SK-N-SH (cell line): ENCODE measurements at regions not wholly inside any gene's neighbourhood (a gene's known extent, or its start where the extent isn't known, plus 50 kb on each side); places are given as distances from the start of the nearest gene placed in this dataset.

ENCODE experiments used
- CTCF ChIA-PET: fragments of 300-600, 350-600 bp; formaldehyde crosslinking; extraction: SDS; loops from one replicate; lab custom pipeline; 2021; lab: Yijun Ruan, JAX
- POLR2A ChIA-PET: fragments of 350-600 bp; sonication (Branson Sonifier 250); formaldehyde crosslinking; extraction: SDS; loops from one replicate; lab custom pipeline; 2020; ENCODE audit warnings: antibody characterized with exemption, inconsistent platforms; lab: Yijun Ruan, JAX
- DNase-seq: peaks from one replicate; pipeline ENCODE4 v3.0.0; 2012
- H2AFZ ChIP-seq: fragments of 200-600 bp; sonication (generic); 2 replicates; pipeline ENCODE4 v1.8.1; 2016; ENCODE audit warnings: antibody characterized with exemption, mild to moderate bottlenecking, low read depth
- H3F3A ChIP-seq: fragments of 200-600 bp; sonication (generic); replicated peaks from 2 replicates; pipeline ENCODE3; 2016; ENCODE audit warnings: antibody characterized with exemption, mild to moderate bottlenecking; ENCODE audit not compliant: insufficient read depth
- H3K27ac ChIP-seq, 2 experiments: fragments of 200-500 bp in 1 of 2; fragments of 200-600 bp in 1 of 2; sonication (Bioruptor generic) in 1 of 2; sonication (generic), shearing (Covaris generic) in 1 of 2; 2 replicates each; pipeline versions ENCODE4 v1.5.1 to v1.6.1; 2014 to 2016; ENCODE audit warnings: low read depth in 2 of 2, inconsistent platforms in 1 of 2, low read length in 1 of 2, mild to moderate bottlenecking in 1 of 2, mixed read lengths in 1 of 2
- H3K27me3 ChIP-seq: fragments of 200-600 bp; sonication (generic), shearing (Covaris generic); 2 replicates; pipeline ENCODE4 v1.6.1; 2016; ENCODE audit warnings: mixed run types; ENCODE audit not compliant: insufficient read depth
- H3K36me3 ChIP-seq, 2 experiments: fragments of 200-500 bp in 1 of 2; fragments of 200-600 bp in 1 of 2; sonication (Bioruptor generic) in 1 of 2; sonication (generic) in 1 of 2; replicated peaks in 1 of 2; 2 replicates each; pipeline versions ENCODE3 to v1.5.1; 2014 to 2016; ENCODE audit warnings: low read length in 1 of 2, mild to moderate bottlenecking in 1 of 2; ENCODE audit not compliant: insufficient read depth in 2 of 2, control insufficient read depth in 1 of 2
- H3K4me1 ChIP-seq, 2 experiments: fragments of 200-500 bp in 1 of 2; fragments of 200-600 bp in 1 of 2; sonication (Bioruptor generic) in 1 of 2; sonication (generic), shearing (Covaris generic) in 1 of 2; 2 replicates each; pipeline versions ENCODE4 v1.5.1 to v1.6.1; 2014 to 2016; ENCODE audit warnings: low read depth in 1 of 2, low read length in 1 of 2, mixed run types in 1 of 2; ENCODE audit not compliant: insufficient read depth in 2 of 2, control insufficient read depth in 1 of 2
- H3K4me2 ChIP-seq: fragments of 200-600 bp; sonication (generic), shearing (Covaris generic); 2 replicates; pipeline ENCODE4 v1.6.1; 2017; ENCODE audit warnings: mixed run types
- H3K4me3 ChIP-seq, 2 experiments: fragments of 200-500 bp in 1 of 2; fragments of 200-600 bp in 1 of 2; sonication (Bioruptor generic) in 1 of 2; sonication (generic), shearing (Covaris generic) in 1 of 2; 2 replicates each; pipeline versions ENCODE4 v1.5.1 to v1.8.1; 2014 to 2016; ENCODE audit warnings: low read depth in 2 of 2, inconsistent platforms in 1 of 2, low read length in 1 of 2, mild to moderate bottlenecking in 1 of 2, mixed read lengths in 1 of 2, moderate library complexity in 1 of 2
- H3K79me2 ChIP-seq: fragments of 200-600 bp; sonication (generic); 2 replicates; pipeline ENCODE4 v1.8.1; 2017; ENCODE audit warnings: mild to moderate bottlenecking; ENCODE audit not compliant: insufficient read depth
- H3K9ac ChIP-seq: fragments of 200-600 bp; sonication (generic); 2 replicates; pipeline ENCODE4 v1.6.1; 2017; ENCODE audit warnings: mixed run types
- H3K9me2 ChIP-seq: fragments of 200-600 bp; sonication (generic); 2 replicates; pipeline ENCODE4 v1.6.1; 2017; ENCODE audit warnings: mixed run types
- H3K9me3 ChIP-seq: fragments of 200-600 bp; sonication (generic); 2 replicates; pipeline ENCODE4 v1.6.1; 2017; ENCODE audit warnings: mixed run types, mild to moderate bottlenecking, moderate library complexity
- H4K20me1 ChIP-seq: fragments of 200-600 bp; sonication (generic); 2 replicates; pipeline ENCODE4 v1.6.1; 2017; ENCODE audit warnings: mild to moderate bottlenecking, mixed run types; ENCODE audit not compliant: insufficient read depth
- CHD2 ChIP-seq: fragments of 150-350 bp; IDR thresholded peaks from 2 replicates; pipeline ENCODE4 v1.6.1; 2018; ENCODE audit warnings: low read length; ENCODE audit not compliant: partially characterized antibody
- ELF1 ChIP-seq: IDR thresholded peaks from 2 replicates; pipeline ENCODE4 v1.4.0; 2012
- EP300 ChIP-seq, 2 experiments: IDR thresholded peaks; 2 replicates each; pipeline versions ENCODE4 v1.4.0 to v1.6.1; 2012; ENCODE audit warnings: borderline replicate concordance in 1 of 2, low read depth in 1 of 2, low read length in 1 of 2
- EZH2phosphoT487 ChIP-seq: fragments of 200-600 bp; sonication (generic); IDR thresholded peaks from 2 replicates; pipeline ENCODE4 v1.6.1; 2017; ENCODE audit warnings: low read depth, mixed run types, mild to moderate bottlenecking, antibody characterized with exemption, moderate library complexity, borderline replicate concordance
- FOSL2 ChIP-seq: IDR thresholded peaks from 2 replicates; pipeline ENCODE4 v1.4.0; 2012; ENCODE audit warnings: low read depth, mild to moderate bottlenecking, moderate library complexity, borderline replicate concordance
- FOXM1 ChIP-seq: IDR thresholded peaks from 2 replicates; pipeline ENCODE4 v1.4.0; 2012; ENCODE audit warnings: low read depth, mild to moderate bottlenecking
- GABPA ChIP-seq: IDR thresholded peaks from 2 replicates; pipeline ENCODE4 v1.4.0; 2012; ENCODE audit warnings: low read depth, mild to moderate bottlenecking
- GATA2 ChIP-seq: sonication (generic); formaldehyde crosslinking; IDR thresholded peaks from 2 replicates; pipeline ENCODE4 v1.5.0; 2020; ENCODE audit warnings: mild to moderate bottlenecking, missing genetic modification reagents
- MXI1 ChIP-seq: IDR thresholded peaks from 2 replicates; pipeline ENCODE4 v1.6.1; 2012; ENCODE audit warnings: mild to moderate bottlenecking, low read depth, low read length, improper control_type of control experiment
- NFIC ChIP-seq: IDR thresholded peaks from 2 replicates; pipeline ENCODE4 v1.4.0; 2012; ENCODE audit warnings: borderline replicate concordance
- NRF1 ChIP-seq: IDR thresholded peaks from 2 replicates; pipeline ENCODE4 v1.6.1; 2012; ENCODE audit warnings: low read depth, mild to moderate bottlenecking, low read length
- RAD21 ChIP-seq: IDR thresholded peaks from 2 replicates; pipeline ENCODE4 v1.6.1; 2012; ENCODE audit warnings: mild to moderate bottlenecking, low read length
- RXRA ChIP-seq: IDR thresholded peaks from 2 replicates; pipeline ENCODE4 v1.4.0; 2012; ENCODE audit warnings: low read depth, mild to moderate bottlenecking, borderline replicate concordance
- SIN3A ChIP-seq: IDR thresholded peaks from 2 replicates; pipeline ENCODE4 v1.6.1; 2012; ENCODE audit warnings: low read depth, mild to moderate bottlenecking, low read length, moderate library complexity, borderline replicate concordance
- TCF12 ChIP-seq: IDR thresholded peaks from 2 replicates; pipeline ENCODE4 v1.4.0; 2012
- YY1 ChIP-seq: IDR thresholded peaks from 2 replicates; pipeline ENCODE4 v1.4.0; 2012; ENCODE audit warnings: low read depth, mild to moderate bottlenecking
- ZBTB33 ChIP-seq: IDR thresholded peaks from 2 replicates; pipeline ENCODE4 v1.4.0; 2012; ENCODE audit warnings: low read depth, borderline replicate concordance
- WGBS: methylation state at CpG from one replicate; pipeline ENCODE4 v1.1.6; 2017; ENCODE audit warnings: low lambda C conversion rate; 5-methylcytosine and 5-hydroxymethylcytosine counted together
- TF ChIP-seq, protein P1 (sequence below): fragments of 150-350 bp; IDR thresholded peaks from 2 replicates; pipeline ENCODE4 v1.6.1; 2017; ENCODE audit warnings: antibody characterized with exemption, low read length, low read depth, borderline replicate concordance
- TF ChIP-seq, protein P2 (sequence below): IDR thresholded peaks from 2 replicates; pipeline ENCODE4 v1.4.0; 2012; ENCODE audit warnings: low read depth, borderline replicate concordance
- TF ChIP-seq, protein P3 (sequence below): fragments of 150-350 bp; IDR thresholded peaks from 2 replicates; pipeline ENCODE4 v1.6.1; 2016; ENCODE audit warnings: mild to moderate bottlenecking, low read depth, low read length
- TF ChIP-seq, protein P4 (sequence below): IDR thresholded peaks from 2 replicates; pipeline ENCODE4 v1.6.1; 2012; ENCODE audit warnings: mild to moderate bottlenecking, low read depth, low read length, moderate library complexity

GRCh38 chr2:226408141-226408540 lies 391.5 kb downstream of the IRS1 start (continued):
- TF ChIP-seq GATA2 (CRISPR knock-in tag) (no peak), EZH2phosphoT487 (no peak), MXI1 (no peak), SIN3A (no peak), GABPA (no peak), NFIC (no peak), CHD2 (no peak), ELF1 (no peak), RXRA (no peak), EP300 (IDR thresholded peaks at IDR 0.05; ENCODE audit: borderline replicate concordance in 1 of 2, low read depth in 1 of 2, low read length in 1 of 2) (no peak)
- TF ChIP-seq, protein P1, sequence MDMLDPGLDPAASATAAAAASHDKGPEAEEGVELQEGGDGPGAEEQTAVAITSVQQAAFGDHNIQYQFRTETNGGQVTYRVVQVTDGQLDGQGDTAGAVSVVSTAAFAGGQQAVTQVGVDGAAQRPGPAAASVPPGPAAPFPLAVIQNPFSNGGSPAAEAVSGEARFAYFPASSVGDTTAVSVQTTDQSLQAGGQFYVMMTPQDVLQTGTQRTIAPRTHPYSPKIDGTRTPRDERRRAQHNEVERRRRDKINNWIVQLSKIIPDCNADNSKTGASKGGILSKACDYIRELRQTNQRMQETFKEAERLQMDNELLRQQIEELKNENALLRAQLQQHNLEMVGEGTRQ: no peak
- TF ChIP-seq, protein P2, sequence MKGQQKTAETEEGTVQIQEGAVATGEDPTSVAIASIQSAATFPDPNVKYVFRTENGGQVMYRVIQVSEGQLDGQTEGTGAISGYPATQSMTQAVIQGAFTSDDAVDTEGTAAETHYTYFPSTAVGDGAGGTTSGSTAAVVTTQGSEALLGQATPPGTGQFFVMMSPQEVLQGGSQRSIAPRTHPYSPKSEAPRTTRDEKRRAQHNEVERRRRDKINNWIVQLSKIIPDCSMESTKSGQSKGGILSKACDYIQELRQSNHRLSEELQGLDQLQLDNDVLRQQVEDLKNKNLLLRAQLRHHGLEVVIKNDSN: no peak
- TF ChIP-seq, all 33 proteins: peak for 0

- Histone ChIP-seq H4K20me1 (no peaks in the 10 kb centered on the region), H3K27ac (no peak overlapping the region), H3F3A (peaks cover 4% of the 10 kb centered on the region), H3K9me3 (no peaks in the 10 kb centered on the region), H3K9me2 (no peaks in the 10 kb centered on the region), H3K79me2 (no peaks in the 10 kb centered on the region), H3K4me2 (no peak overlapping the region), H3K27me3 (no peaks in the 10 kb centered on the region), H3K4me3 (no peak overlapping the region), H2AFZ (0 out of 2 replicates have a peak overlapping the region, but pooled peaks have one; percentile 53), H3K36me3 (no peaks in the 10 kb centered on the region), H3K9ac (no peak overlapping the region), H3K4me1 (peaks cover 0 to 7% of the 10 kb centered on the region in 2 experiments; a peak in 1 of 4 replicates)
- ChIA-PET POLR2A (no interaction called here), CTCF (no interaction called here)
- no peak for TF ChIP-seq ZBTB33
- TF ChIP-seq, protein P2: no peak
- TF ChIP-seq FOXM1: no peak
- TF ChIP-seq GABPA: no peak
- no peak for TF ChIP-seq EP300 (IDR thresholded peaks at IDR 0.05; ENCODE audit: borderline replicate concordance in 1 of 2, low read depth in 1 of 2, low read length in 1 of 2)
- TF ChIP-seq RAD21: no peak
- no peak for TF ChIP-seq SIN3A
- TF ChIP-seq, protein P3, sequence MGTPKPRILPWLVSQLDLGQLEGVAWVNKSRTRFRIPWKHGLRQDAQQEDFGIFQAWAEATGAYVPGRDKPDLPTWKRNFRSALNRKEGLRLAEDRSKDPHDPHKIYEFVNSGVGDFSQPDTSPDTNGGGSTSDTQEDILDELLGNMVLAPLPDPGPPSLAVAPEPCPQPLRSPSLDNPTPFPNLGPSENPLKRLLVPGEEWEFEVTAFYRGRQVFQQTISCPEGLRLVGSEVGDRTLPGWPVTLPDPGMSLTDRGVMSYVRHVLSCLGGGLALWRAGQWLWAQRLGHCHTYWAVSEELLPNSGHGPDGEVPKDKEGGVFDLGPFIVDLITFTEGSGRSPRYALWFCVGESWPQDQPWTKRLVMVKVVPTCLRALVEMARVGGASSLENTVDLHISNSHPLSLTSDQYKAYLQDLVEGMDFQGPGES: no peak
- no peak for TF ChIP-seq CHD2
- no peak for TF ChIP-seq TCF12
- TF ChIP-seq YY1: no peak
- TF ChIP-seq, protein P4, sequence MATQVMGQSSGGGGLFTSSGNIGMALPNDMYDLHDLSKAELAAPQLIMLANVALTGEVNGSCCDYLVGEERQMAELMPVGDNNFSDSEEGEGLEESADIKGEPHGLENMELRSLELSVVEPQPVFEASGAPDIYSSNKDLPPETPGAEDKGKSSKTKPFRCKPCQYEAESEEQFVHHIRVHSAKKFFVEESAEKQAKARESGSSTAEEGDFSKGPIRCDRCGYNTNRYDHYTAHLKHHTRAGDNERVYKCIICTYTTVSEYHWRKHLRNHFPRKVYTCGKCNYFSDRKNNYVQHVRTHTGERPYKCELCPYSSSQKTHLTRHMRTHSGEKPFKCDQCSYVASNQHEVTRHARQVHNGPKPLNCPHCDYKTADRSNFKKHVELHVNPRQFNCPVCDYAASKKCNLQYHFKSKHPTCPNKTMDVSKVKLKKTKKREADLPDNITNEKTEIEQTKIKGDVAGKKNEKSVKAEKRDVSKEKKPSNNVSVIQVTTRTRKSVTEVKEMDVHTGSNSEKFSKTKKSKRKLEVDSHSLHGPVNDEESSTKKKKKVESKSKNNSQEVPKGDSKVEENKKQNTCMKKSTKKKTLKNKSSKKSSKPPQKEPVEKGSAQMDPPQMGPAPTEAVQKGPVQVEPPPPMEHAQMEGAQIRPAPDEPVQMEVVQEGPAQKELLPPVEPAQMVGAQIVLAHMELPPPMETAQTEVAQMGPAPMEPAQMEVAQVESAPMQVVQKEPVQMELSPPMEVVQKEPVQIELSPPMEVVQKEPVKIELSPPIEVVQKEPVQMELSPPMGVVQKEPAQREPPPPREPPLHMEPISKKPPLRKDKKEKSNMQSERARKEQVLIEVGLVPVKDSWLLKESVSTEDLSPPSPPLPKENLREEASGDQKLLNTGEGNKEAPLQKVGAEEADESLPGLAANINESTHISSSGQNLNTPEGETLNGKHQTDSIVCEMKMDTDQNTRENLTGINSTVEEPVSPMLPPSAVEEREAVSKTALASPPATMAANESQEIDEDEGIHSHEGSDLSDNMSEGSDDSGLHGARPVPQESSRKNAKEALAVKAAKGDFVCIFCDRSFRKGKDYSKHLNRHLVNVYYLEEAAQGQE: no peak
- no peak for TF ChIP-seq NRF1
- TF ChIP-seq FOSL2: no peak
- WGBS: 42% methylated on average over 2 of the region's 2 CpGs
- DNase-seq: no peak
Observed at GRCh38 chr2:226407135-226407534, 392.5 kb downstream of the IRS1 start.
